ENCODE measurements at regions not wholly inside any gene's neighbourhood (a gene's known extent, or its start where the extent isn't known, plus 50 kb on each side); places are given as distances from the start of the nearest gene placed in this dataset.

- no peak for TF ChIP-seq CTCF (IDR thresholded peaks at IDR 0.05; ENCODE audit: extremely low read depth, missing control alignments)
- DNase-seq (ENCODE audit: low spot score): no peak
These were observed 149.8 kb downstream of the ETS2 start for GRCh38 chr21:38955495-38955894.

DNA sequence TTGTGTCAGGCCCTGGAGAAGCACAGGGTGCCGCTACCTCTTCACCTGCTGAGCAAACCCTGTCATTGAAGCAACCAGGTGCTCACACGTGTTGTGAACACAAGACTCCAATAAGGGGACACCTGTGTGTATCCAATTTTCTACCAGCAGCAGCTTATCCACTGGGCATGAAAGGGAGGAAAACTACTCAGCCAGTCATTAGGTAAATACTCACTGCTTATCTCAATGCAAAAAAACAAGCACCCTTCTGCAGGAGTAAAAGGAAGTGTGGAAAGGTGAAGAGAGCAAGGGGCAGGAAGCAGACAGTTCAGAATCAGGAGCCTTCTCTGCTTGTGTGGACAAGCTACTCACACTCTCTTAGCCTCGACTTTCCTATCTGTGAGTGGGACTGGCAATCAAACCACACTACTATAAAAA is 148.9 kb downstream of the ETS2 start:
- TF ChIP-seq CTCF (IDR thresholded peaks at IDR 0.05; ENCODE audit: extremely low read depth, missing control alignments): no peak
- DNase-seq (ENCODE audit: low spot score): no peak

DNA sequence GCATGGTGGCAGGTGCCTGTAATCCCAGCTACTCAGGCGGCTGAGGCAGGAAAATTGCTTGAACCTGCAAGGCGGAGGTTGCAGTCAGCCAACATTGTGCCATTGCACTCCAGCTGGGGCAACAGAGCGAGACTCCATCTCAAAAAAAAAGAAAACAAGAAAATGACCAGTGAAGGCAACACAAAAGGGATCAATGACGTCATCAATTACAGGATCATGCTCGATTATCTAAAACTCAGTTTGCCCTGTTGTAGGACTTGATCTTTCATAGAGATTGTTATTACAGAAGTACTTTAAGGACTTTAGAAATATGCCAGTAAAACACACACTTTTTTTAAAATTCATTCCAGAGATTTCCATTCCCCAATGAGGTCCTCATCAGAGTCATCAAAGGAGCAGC is 147.8 kb downstream of the ETS2 start:
- TF ChIP-seq CTCF (IDR thresholded peaks at IDR 0.05; ENCODE audit: extremely low read depth, missing control alignments): no peak
- DNase-seq (ENCODE audit: low spot score): no peak

GRCh38 chr21:38952890-38953289 is 147.2 kb downstream of the ETS2 start:
- no peak for DNase-seq (ENCODE audit: low spot score)
- no peak for TF ChIP-seq CTCF (IDR thresholded peaks at IDR 0.05; ENCODE audit: extremely low read depth, missing control alignments)

DNA sequence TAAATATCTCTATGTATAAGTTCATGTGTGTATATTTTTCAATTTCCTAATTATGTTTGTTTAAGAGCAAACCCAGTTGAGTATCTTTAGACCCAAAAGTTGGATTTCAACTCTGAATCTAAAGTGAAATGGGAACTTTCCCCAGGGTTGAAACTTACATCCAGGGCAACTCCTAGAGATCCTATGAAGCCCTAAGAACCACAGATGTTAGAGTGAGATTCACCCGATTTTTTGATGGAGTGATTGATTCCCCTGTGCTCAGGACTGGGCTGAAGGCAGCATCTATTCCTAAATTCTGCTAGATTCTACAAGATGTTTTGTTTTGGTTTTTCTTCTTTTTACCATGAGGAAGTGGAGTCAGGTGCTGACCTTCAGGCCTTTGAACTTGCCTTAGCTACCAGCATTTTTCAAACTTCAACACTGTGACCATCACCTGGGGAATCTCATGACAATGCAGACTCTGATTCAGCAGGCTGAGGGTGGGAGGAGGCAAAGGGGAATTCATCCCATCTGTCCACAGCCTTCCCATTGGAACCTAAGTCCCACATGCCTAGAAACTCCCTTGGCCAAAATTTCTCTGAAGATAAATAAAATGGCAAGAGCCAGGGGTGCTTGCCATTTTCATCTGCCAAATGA is 145.5 kb downstream of the ETS2 start:
- TF ChIP-seq CTCF (IDR thresholded peaks at IDR 0.05; ENCODE audit: extremely low read depth, missing control alignments): no peak

DNA sequence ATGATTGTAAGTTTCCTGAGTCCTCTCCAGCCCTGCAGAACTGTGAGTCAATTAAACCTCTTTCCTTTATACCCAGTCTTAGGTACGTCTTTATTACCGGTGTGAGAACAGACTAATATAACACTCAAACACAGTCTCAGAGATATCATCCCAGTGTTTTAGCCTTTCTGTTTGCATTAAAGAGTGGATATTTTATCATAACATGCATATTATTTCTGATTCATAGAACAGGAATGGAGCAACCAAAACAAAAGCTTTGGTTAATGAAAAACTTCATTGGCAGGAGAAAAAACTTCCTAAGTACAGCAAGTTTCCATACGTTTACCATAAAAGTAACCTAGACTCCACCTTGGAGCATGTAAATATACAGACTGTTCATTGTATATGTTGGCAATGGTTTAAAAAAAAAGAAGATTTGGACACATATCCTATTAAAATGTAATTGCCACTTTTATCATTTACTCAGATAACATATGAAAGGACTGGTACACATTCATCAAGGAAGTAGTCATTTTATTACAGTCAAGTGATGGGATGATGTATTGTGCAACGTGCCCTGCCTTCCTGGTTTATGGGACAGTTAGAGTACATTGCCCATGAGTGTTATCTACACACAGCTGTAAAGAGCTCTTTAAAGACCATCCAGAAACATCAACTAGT is 144.8 kb downstream of the ETS2 start:
- no peak for TF ChIP-seq CTCF (IDR thresholded peaks at IDR 0.05; ENCODE audit: extremely low read depth, missing control alignments)
- no peak for DNase-seq (ENCODE audit: low spot score)

More for the DNA sequence above, 145.5 kb downstream of the ETS2 start:
- no peak for DNase-seq (ENCODE audit: low spot score)

GRCh38 chr21:38949070-38949380 is 143.3 kb downstream of the ETS2 start:
- TF ChIP-seq CTCF (IDR thresholded peaks at IDR 0.05; ENCODE audit: extremely low read depth, missing control alignments): no peak

More at GRCh38 chr21:38949070-38949380, 143.3 kb downstream of the ETS2 start:
- no peak for DNase-seq (ENCODE audit: low spot score)
